Mesenchymal stem cell (in vitro differentiated cells and primary cell): ENCODE measurements at regions not wholly inside any gene's neighbourhood (a gene's known extent, or its start where the extent isn't known, plus 50 kb on each side); places are given as distances from the start of the nearest gene placed in this dataset.

Experiments used
- DNase-seq: peaks from one replicate; pipeline ENCODE4 v3.0.0-alpha.2; 2013
- H2AFZ ChIP-seq: one replicate; pipeline ENCODE4 v1.6.1; 2013; ENCODE audit warnings: low read depth, mild to moderate bottlenecking, control low read depth, inconsistent platforms, low read length, moderate library complexity
- H2AK5ac ChIP-seq: 2 replicates; pipeline ENCODE4 v1.6.1; 2013; ENCODE audit warnings: low read length, moderate library complexity, mild to moderate bottlenecking, inconsistent platforms; ENCODE audit not compliant: severe bottlenecking
- H2BK120ac ChIP-seq: one replicate; pipeline ENCODE4 v1.6.1; 2013; ENCODE audit warnings: low read depth, mild to moderate bottlenecking, inconsistent platforms, low read length, moderate library complexity
- H2BK12ac ChIP-seq, 2 experiments: one replicate each; pipeline ENCODE4 v1.6.1; 2013; ENCODE audit warnings: inconsistent platforms in 2 of 2, low read length in 2 of 2, mild to moderate bottlenecking in 2 of 2, moderate library complexity in 2 of 2, control low read depth in 1 of 2
- H2BK15ac ChIP-seq: one replicate; pipeline ENCODE4 v1.6.1; 2013; ENCODE audit warnings: mild to moderate bottlenecking, low read depth, inconsistent platforms; ENCODE audit not compliant: poor library complexity, severe bottlenecking
- H2BK5ac ChIP-seq: 2 replicates; pipeline ENCODE4 v1.6.1; 2013; ENCODE audit warnings: low read depth, mild to moderate bottlenecking, low read length, control low read depth, inconsistent platforms; ENCODE audit not compliant: poor library complexity, severe bottlenecking
- H3K14ac ChIP-seq, 2 experiments: one replicate each; pipeline ENCODE4 v1.6.1; 2013; ENCODE audit warnings: inconsistent platforms in 2 of 2, low read length in 2 of 2, control low read depth in 1 of 2, mild to moderate bottlenecking in 1 of 2, moderate library complexity in 1 of 2
- H3K18ac ChIP-seq, 2 experiments: one replicate each; pipeline ENCODE4 v1.6.1; 2013; ENCODE audit warnings: inconsistent platforms in 2 of 2, low read length in 2 of 2, control low read depth in 1 of 2, low read depth in 1 of 2, mild to moderate bottlenecking in 1 of 2
- H3K23ac ChIP-seq, 2 experiments: one replicate each; pipeline ENCODE4 v1.6.1; 2013; ENCODE audit warnings: inconsistent platforms in 2 of 2, low read length in 2 of 2, mild to moderate bottlenecking in 2 of 2, moderate library complexity in 2 of 2, control low read depth in 1 of 2
- H3K27ac ChIP-seq: 2 replicates; pipeline ENCODE4 v1.5.1; 2013; ENCODE audit warnings: mild to moderate bottlenecking, moderate library complexity, low read length, control low read depth, inconsistent platforms; ENCODE audit not compliant: poor library complexity, severe bottlenecking
- H3K27me3 ChIP-seq, 2 experiments: 2 replicates each; pipeline versions ENCODE4 v1.6.1 to v1.7.0; 2013; ENCODE audit warnings: low read length in 2 of 2, mild to moderate bottlenecking in 2 of 2, moderate library complexity in 2 of 2, control low read depth in 1 of 2, inconsistent platforms in 1 of 2; ENCODE audit not compliant: control insufficient read depth in 1 of 2, insufficient read depth in 1 of 2
- H3K36me3 ChIP-seq, 2 experiments: 2 replicates each; pipeline versions ENCODE4 v1.6.1 to v1.7.0; 2013; ENCODE audit warnings: low read length in 2 of 2, control low read depth in 1 of 2, inconsistent platforms in 1 of 2, low read depth in 1 of 2, mild to moderate bottlenecking in 1 of 2; ENCODE audit not compliant: insufficient read depth in 2 of 2, control insufficient read depth in 1 of 2
- H3K4ac ChIP-seq, 2 experiments: one replicate each; pipeline ENCODE4 v1.6.1; 2013; ENCODE audit warnings: inconsistent platforms in 2 of 2, low read length in 2 of 2, mild to moderate bottlenecking in 2 of 2, moderate library complexity in 2 of 2, control low read depth in 1 of 2, low read depth in 1 of 2
- H3K4me1 ChIP-seq: 2 replicates; pipeline ENCODE4 v1.6.1; 2013; ENCODE audit warnings: low read depth, low read length, control low read depth; ENCODE audit not compliant: control insufficient read depth, insufficient read depth
- H3K4me2 ChIP-seq: 2 replicates; pipeline ENCODE4 v1.6.1; 2013; ENCODE audit warnings: low read length, mild to moderate bottlenecking, inconsistent platforms; ENCODE audit not compliant: poor library complexity, severe bottlenecking
- H3K4me3 ChIP-seq, 2 experiments: 2 replicates each; pipeline versions ENCODE4 v1.5.1 to v1.7.0; 2013; ENCODE audit warnings: low read length in 2 of 2, mild to moderate bottlenecking in 2 of 2, control low read depth in 1 of 2, low read depth in 1 of 2; ENCODE audit not compliant: insufficient read depth in 1 of 2
- H3K79me1 ChIP-seq: replicated peaks from 2 replicates; pipeline ENCODE4 v1.6.1; 2013; ENCODE audit warnings: mild to moderate bottlenecking, control low read depth, low read length, inconsistent platforms; ENCODE audit not compliant: poor library complexity, severe bottlenecking
- H3K9ac ChIP-seq: 2 replicates; pipeline ENCODE4 v1.7.0; 2013; ENCODE audit warnings: mild to moderate bottlenecking, low read length, moderate library complexity
- H3K9me3 ChIP-seq: 2 replicates; pipeline ENCODE4 v1.7.0; 2013; ENCODE audit warnings: mild to moderate bottlenecking, low read length; ENCODE audit not compliant: control insufficient read depth
- H4K8ac ChIP-seq: one replicate; pipeline ENCODE4 v1.6.1; 2013; ENCODE audit warnings: inconsistent platforms, mild to moderate bottlenecking, low read length, moderate library complexity
- H4K91ac ChIP-seq: one replicate; pipeline ENCODE4 v1.6.1; 2013; ENCODE audit warnings: mild to moderate bottlenecking, low read length, inconsistent platforms
- WGBS: methylation state at CpG from one replicate; pipeline ENCODE4 v1.1.7; 2013; ENCODE audit warnings: mixed read lengths; 5-methylcytosine and 5-hydroxymethylcytosine counted together

GRCh38 chr10:9244864-9245263 is 1190.4 kb downstream of the GATA3 start:
- Histone ChIP-seq H3K14ac (no peak overlapping the region), H2BK15ac (no peak overlapping the region), H2BK120ac (no peak overlapping the region), H3K27me3 (no peaks in the 10 kb centered on the region), H4K91ac (no peak overlapping the region), H3K23ac (no peak overlapping the region), H3K4ac (no peak overlapping the region), H3K9ac (no peak overlapping the region), H3K18ac (no peak overlapping the region), H3K79me1 (no peaks in the 10 kb centered on the region), H3K4me3 (no peak overlapping the region), H3K4me1 (peaks cover 4% of the 10 kb centered on the region), H3K36me3 (no peaks in the 10 kb centered on the region), H2BK12ac (no peak overlapping the region), H2AFZ (no peak overlapping the region), H2AK5ac (no peak overlapping the region), H2BK5ac (no peak overlapping the region), H3K9me3 (no peaks in the 10 kb centered on the region), H3K27ac (no peak overlapping the region), H3K4me2 (no peak overlapping the region), H4K8ac (no peak overlapping the region)
- DNase-seq, result no peak
- WGBS, result 0% methylated on average over 1 of the region's 1 CpG

GRCh38 chr10:9253121-9253520 is 1198.6 kb downstream of the GATA3 start:
- Histone ChIP-seq H2BK5ac (no peak overlapping the region), H3K4me1 (no peaks in the 10 kb centered on the region), H2BK15ac (no peak overlapping the region), H4K8ac (no peak overlapping the region), H3K27me3 (no peaks in the 10 kb centered on the region), H2AFZ (no peak overlapping the region), H2BK120ac (no peak overlapping the region), H2BK12ac (no peak overlapping the region), H4K91ac (no peak overlapping the region), H3K9ac (peak overlapping the region; percentile 87), H3K27ac (no peak overlapping the region), H3K79me1 (no peaks in the 10 kb centered on the region), H3K36me3 (no peaks in the 10 kb centered on the region), H3K14ac (no peak overlapping the region), H3K4me2 (no peak overlapping the region), H2AK5ac (no peak overlapping the region), H3K18ac (no peak overlapping the region), H3K4me3 (no peak overlapping the region), H3K23ac (no peak overlapping the region), H3K9me3 (peaks cover 5% of the 10 kb centered on the region), H3K4ac (no peak overlapping the region)
- no peak for DNase-seq

GRCh38 chr10:9254353-9254752 is 1199.9 kb downstream of the GATA3 start:
- Histone ChIP-seq H4K91ac (no peak overlapping the region), H3K14ac (no peak overlapping the region), H2BK15ac (no peak overlapping the region), H3K9ac (peak overlapping the region; percentile 87), H2AK5ac (no peak overlapping the region), H3K4me3 (peak overlapping the region in 1 of 2 experiments; percentile 62), H3K79me1 (no peaks in the 10 kb centered on the region), H2BK5ac (no peak overlapping the region), H2BK12ac (no peak overlapping the region), H3K36me3 (no peaks in the 10 kb centered on the region), H3K4me1 (no peaks in the 10 kb centered on the region), H4K8ac (no peak overlapping the region), H2BK120ac (no peak overlapping the region), H3K4ac (no peak overlapping the region), H3K4me2 (no peak overlapping the region), H2AFZ (no peak overlapping the region), H3K27ac (no peak overlapping the region), H3K27me3 (no peaks in the 10 kb centered on the region), H3K9me3 (peaks cover 5% of the 10 kb centered on the region), H3K23ac (no peak overlapping the region), H3K18ac (no peak overlapping the region)
- no CpG with 5 or more reads among the region's 2 CpGs for WGBS
- no peak for DNase-seq

GRCh38 chr10:9260690-9261089 is 1206.2 kb downstream of the GATA3 start:
- no peak overlapping the region for H2BK15ac ChIP-seq
- WGBS, result 33% methylated on average over 1 of the region's 1 CpG

More at GRCh38 chr10:9260690-9261089, 1206.2 kb downstream of the GATA3 start:
- no peaks in the 10 kb centered on the region for H3K36me3 ChIP-seq
- H3K27ac ChIP-seq, result no peak overlapping the region
- no peak overlapping the region for H3K14ac ChIP-seq
- H2BK5ac ChIP-seq, result no peak overlapping the region
- H3K18ac ChIP-seq, result no peak overlapping the region
- H4K8ac ChIP-seq, result no peak overlapping the region
- DNase-seq, result no peak
- no peak overlapping the region for H3K4me3 ChIP-seq
- H3K4me2 ChIP-seq, result no peak overlapping the region
- H2AK5ac ChIP-seq, result no peak overlapping the region
- H3K23ac ChIP-seq, result no peak overlapping the region
- H2AFZ ChIP-seq, result no peak overlapping the region
- H3K9ac ChIP-seq, result no peak overlapping the region
- H3K27me3 ChIP-seq, result no peaks in the 10 kb centered on the region
- no peaks in the 10 kb centered on the region for H3K4me1 ChIP-seq
- H4K91ac ChIP-seq, result no peak overlapping the region
- H3K4ac ChIP-seq, result no peak overlapping the region
- H2BK12ac ChIP-seq, result no peak overlapping the region
- no peak overlapping the region for H2BK120ac ChIP-seq
- no peaks in the 10 kb centered on the region for H3K9me3 ChIP-seq
- no peaks in the 10 kb centered on the region for H3K79me1 ChIP-seq
